Iris pigment epithelial cell (primary cell): ENCODE measurements at regions not wholly inside any gene's neighbourhood (a gene's known extent, or its start where the extent isn't known, plus 50 kb on each side); places are given as distances from the start of the nearest gene placed in this dataset.
"Not testable (repeated sequence)": the region's sequence is repeated elsewhere in the genome, so short reads cannot be mapped to it uniquely, and the experiment has no call there.

Source experiments
- DNase-seq: peaks from one replicate; pipeline ENCODE4 v3.0.0-alpha.2; 2011; ENCODE audit warnings: low read depth

GRCh38 chr6:168177103-168177891 is 98.3 kb upstream of the FRMD1 start:
- no peak for DNase-seq

DNA sequence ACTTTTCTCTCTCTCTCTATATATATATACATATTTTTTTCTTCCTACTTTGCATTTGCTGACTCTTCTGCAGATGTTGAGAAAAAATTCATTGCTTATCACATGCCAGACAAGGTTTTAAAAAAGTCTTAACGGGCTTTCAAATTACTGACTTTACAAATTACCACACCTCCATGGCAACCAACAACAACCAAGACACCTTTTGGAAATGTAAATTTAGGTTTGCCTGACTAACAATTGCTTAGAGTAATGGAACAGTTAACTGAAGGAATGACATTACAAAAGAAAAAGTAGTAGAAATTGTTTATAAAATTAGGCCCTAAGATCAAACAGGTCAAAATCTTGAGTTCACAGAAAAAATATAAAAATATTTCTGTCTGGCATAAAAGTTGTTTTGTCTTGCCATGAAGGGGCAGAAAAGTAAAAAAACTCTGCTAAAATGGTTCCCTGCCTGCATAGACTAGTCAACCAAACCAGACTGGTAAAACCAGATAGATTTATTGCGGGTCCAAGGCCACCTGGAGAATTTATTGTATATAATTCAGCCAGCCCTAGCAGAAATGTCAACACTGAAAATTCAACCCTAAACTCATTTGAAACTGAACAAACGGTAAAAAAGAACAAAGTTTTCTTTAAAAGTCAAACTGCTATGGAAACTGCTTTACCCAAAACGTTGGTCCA is 92.8 kb upstream of the FRMD1 start:
- DNase-seq, result no peak

- DNase-seq, result no peak
Observed at GRCh38 chr6:168170841-168171601, 92.0 kb upstream of the FRMD1 start.

DNA sequence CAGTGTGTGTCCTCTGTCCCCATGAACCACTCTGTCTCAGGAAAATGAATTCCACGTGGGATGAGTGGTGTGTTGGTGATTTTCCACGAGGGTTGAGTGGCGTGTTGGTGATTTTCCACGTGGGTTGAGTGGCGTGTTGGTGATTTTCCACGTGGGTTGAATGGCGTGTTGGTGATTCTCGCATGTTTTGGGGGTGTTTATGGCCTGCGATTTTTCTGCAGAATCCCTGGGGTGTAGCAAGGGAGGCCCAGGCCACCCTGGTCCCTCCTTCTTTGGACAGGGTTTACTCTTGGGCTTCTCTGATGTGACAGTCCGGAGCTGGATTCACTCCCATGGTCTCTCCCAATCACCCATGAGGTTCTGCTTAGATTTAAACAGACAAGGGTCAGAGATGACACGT is 90.6 kb upstream of the FRMD1 start:
- no peak for DNase-seq

DNA sequence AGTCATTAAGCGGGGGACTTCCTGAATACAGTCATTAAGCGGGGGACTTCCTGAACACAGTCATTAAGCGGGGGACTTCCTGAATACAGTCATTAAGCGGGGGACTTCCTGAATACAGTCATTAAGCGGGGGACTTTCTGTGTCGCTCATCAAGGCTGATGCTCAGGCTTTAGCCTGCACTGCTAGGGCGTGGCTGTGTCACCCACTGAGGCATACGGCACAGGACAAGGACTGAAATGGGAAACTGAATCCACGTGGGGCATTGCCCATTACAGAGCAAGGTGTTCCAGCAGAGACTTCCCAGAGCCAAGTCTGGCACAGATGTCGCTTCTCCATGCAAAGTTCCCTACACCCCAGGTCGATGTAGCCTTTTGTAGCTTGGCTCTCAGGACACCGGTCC is 89.9 kb upstream of the FRMD1 start:
- not testable (repeated sequence) for DNase-seq

DNA sequence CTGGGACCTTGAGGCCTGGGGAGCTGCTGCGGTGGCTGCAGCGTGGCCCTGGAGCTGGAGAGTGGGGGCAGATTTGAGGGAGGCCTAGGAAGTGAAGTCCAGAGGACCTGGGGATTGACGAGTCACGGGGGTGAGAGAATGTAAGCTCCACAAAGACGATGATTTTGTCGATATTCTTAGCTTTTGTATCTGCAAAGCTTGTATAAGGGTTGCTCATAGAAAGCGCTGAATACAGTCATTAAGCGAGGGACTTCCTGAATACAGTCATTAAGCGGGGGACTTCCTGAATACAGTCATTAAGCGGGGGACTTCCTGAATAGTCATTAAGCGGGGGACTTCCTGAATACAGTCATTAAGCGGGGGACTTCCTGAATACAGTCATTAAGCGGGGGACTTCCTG is 89.3 kb upstream of the FRMD1 start:
- not testable (repeated sequence) for DNase-seq

- DNase-seq, result no peak
Observed at GRCh38 chr6:168167431-168168315, 88.7 kb upstream of the FRMD1 start.

- DNase-seq, result no peak
Observed at GRCh38 chr6:168166627-168167026, 87.6 kb upstream of the FRMD1 start.

DNA sequence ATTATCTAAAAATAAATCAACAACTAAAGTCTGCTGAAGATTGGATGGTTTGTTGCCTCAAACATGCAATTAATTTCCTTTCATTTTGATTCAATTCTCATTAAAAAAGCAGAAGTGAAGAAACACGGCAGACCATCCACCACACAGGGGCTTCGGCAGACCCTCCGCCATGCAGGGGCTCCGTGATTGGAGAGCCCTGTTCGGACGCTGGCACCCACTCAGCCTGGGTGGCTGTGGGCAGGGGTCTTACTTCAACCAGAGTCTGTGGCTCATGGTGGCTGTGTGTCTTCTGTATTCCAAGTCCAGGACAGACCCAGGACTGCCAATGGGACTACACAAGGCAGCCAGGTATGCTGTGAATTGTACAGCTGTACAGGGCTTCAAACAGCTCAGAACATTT is 86.9 kb upstream of the FRMD1 start:
- no peak for DNase-seq

DNA sequence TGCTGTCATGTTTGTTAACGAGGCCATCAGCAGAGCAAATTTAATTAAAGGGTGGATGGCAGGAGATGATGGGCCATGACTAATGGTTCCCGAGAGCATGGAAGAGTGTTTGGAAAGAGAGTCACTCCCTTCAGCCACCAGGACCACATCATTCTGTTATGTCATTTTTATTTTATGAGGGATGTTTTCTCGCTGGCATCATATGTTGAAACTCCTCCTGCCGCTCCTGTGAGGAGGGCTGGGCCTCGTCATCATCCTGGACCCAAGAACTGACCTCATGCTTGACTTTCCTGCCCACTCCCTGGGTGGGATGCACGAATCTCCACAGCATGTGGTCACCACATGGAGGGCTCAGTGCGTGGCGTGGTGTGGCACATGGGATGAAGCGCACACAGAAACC is 86.4 kb upstream of the FRMD1 start:
- no peak for DNase-seq

DNA sequence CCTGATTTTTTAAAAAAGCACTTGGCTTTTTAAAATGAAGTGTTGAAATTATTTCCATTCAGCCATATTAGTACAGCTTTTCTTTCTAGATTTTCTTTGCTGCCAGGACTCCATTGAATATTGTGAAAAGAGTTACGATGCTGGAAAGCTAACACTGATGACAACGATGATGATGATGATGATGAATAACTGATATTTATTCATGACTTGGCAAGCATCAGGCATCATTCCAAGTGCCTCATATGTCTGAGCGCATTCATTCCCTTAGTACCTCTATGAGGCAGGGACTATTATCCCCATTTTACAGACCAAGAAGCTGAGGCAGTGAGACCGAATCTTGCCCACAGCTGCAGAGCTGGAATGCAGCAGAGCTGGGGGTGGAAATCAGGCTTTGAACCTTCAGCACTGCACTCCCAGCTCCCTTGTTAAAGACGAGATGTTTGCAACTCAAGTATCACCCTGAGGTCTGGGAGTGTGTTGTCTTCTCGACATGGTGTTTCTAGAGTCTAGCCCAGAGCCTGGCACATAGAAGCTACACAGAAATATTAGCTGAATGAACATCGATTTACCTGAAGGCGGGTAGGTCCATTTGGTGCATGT is 85.5 kb upstream of the FRMD1 start:
- no peak for DNase-seq

DNA sequence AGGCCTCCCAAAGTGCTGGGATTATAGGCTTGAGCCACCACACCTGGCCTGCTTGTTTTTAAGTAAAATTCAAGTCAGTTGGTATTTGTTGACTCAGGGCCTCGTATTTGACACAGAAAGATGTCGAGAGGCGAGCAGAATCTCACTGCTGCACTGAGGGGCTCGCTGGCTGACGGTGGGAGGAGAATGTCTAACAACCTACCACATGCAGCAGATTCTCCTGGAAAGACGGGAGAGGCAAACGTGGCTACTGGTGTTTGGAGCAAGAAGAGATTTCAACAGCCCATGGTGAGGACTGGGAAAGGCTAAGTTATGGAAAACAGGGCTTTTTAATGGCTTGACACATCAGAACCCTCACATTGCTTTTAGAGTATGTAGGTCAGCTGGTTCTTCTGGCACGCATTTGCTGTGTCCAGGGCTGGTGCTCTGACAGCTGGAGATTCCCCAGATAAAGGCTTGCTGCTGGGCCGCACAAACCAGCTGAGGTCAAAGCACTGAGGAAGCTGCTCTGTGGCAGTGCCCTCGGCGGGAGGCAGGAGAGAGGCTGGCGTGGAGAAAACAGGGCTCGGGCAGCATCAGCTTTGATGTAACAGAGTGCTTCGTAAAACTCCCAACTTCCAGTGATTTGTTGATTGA is 84.2 kb upstream of the FRMD1 start:
- DNase-seq, result no peak

DNA sequence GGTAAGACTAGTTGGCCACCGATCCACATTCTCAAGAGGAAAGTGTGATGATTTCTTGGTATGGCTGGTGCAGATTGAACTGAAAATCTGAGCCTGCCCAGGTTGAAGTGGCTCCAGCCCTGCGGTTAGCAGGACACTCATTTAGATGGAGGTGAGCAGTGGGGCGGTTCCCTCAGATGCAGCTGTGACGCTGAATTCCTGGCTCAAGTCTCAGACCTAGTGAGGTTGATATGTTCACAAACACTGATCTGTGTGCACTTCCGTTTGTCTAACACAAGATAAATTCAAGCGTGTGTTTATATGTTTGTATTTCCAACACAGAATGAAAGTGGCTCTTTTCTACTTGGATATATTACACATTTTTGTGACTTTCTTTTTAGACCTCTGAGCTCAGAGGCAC is 83.4 kb upstream of the FRMD1 start:
- no peak for DNase-seq

- DNase-seq, result no peak
Observed at GRCh38 chr6:168161371-168161750, 82.3 kb upstream of the FRMD1 start.

- DNase-seq, result no peak
Observed at GRCh38 chr6:168160506-168161370, 81.7 kb upstream of the FRMD1 start.

GRCh38 chr6:168159506-168159905 is 80.5 kb upstream of the FRMD1 start:
- DNase-seq, result no peak

- no peak for DNase-seq
Observed at GRCh38 chr6:168158980-168159349, 80.0 kb upstream of the FRMD1 start.

GRCh38 chr6:168158213-168158979 is 79.4 kb upstream of the FRMD1 start:
- DNase-seq, result peak; percentile 11
